Peyer's patch (tissue), 4 donors: ENCODE measurements at regions not wholly inside any gene's neighbourhood (a gene's known extent, or its start where the extent isn't known, plus 50 kb on each side); places are given as distances from the start of the nearest gene placed in this dataset.

Source experiments
- DNase-seq, 3 donors: peaks; one replicate each; pipeline ENCODE4 v3.0.0-alpha.2; 2017 to 2019
- H3K27ac ChIP-seq, 4 donors: fragments of 200-600 bp; sonication (generic); one replicate each; pipeline ENCODE4 v1.5.1; 2016 to 2019
- H3K27me3 ChIP-seq, 2 donors: fragments of 200-600 bp; sonication (generic); one replicate each; pipeline ENCODE4 v1.5.1; 2019
- H3K36me3 ChIP-seq, 3 donors: fragments of 200-600 bp; sonication (generic); one replicate each; pipeline ENCODE4 v1.5.1; 2016 to 2019
- H3K4me1 ChIP-seq, 4 donors: fragments of 200-600 bp; sonication (generic); one replicate each; pipeline ENCODE4 v1.5.1; 2016 to 2019
- H3K4me3 ChIP-seq, 4 donors: fragments of 200-600 bp; sonication (generic); 1 replicate in 3 of 4; 2 replicates in 1 of 4; pipeline ENCODE4 v1.5.1; 2016 to 2019; ENCODE audit warnings: mild to moderate bottlenecking in 1 of 4
- H3K9me3 ChIP-seq, 4 donors: fragments of 200-600 bp; sonication (generic); one replicate each; pipeline ENCODE4 v1.5.1; 2016 to 2019; ENCODE audit warnings: mild to moderate bottlenecking in 1 of 4
- POLR2A ChIP-seq, 2 donors: fragments of 450-650 bp; IDR thresholded peaks; one replicate each; pipeline ENCODE4 v1.5.1; 2017; ENCODE audit warnings: antibody characterized with exemption in 2 of 2, mild to moderate bottlenecking in 2 of 2, moderate library complexity in 2 of 2
- TF ChIP-seq, protein P1 (sequence below), 6 experiments: fragments of 450-650 bp in 4 of 6; fragments of 200-600 bp in 2 of 6; sonication (generic) in 1 of 6; IDR thresholded peaks; one replicate each; pipeline ENCODE4 v1.5.1; 2017 to 2019; ENCODE audit warnings: antibody characterized with exemption in 6 of 6, mild to moderate bottlenecking in 3 of 6, moderate library complexity in 1 of 6

- H3K27me3 ChIP-seq, result no peaks in the 10 kb centered on the region
- no peaks in the 10 kb centered on the region for H3K4me1 ChIP-seq
- DNase-seq, result no peak
- no peaks in the 10 kb centered on the region for H3K36me3 ChIP-seq
- H3K9me3 ChIP-seq, result no peaks in the 10 kb centered on the region
- H3K4me3 ChIP-seq, result no peak overlapping the region
- TF ChIP-seq POLR2A (IDR thresholded peaks at IDR 0.05), result no peak
- TF ChIP-seq, protein P1, sequence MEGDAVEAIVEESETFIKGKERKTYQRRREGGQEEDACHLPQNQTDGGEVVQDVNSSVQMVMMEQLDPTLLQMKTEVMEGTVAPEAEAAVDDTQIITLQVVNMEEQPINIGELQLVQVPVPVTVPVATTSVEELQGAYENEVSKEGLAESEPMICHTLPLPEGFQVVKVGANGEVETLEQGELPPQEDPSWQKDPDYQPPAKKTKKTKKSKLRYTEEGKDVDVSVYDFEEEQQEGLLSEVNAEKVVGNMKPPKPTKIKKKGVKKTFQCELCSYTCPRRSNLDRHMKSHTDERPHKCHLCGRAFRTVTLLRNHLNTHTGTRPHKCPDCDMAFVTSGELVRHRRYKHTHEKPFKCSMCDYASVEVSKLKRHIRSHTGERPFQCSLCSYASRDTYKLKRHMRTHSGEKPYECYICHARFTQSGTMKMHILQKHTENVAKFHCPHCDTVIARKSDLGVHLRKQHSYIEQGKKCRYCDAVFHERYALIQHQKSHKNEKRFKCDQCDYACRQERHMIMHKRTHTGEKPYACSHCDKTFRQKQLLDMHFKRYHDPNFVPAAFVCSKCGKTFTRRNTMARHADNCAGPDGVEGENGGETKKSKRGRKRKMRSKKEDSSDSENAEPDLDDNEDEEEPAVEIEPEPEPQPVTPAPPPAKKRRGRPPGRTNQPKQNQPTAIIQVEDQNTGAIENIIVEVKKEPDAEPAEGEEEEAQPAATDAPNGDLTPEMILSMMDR (IDR thresholded peaks at IDR 0.05), result no peak
- H3K27ac ChIP-seq, result no peak overlapping the region
These were observed 236.9 kb upstream of the IGFBP3 start for GRCh38 chr7:46157931-46158330.

DNA sequence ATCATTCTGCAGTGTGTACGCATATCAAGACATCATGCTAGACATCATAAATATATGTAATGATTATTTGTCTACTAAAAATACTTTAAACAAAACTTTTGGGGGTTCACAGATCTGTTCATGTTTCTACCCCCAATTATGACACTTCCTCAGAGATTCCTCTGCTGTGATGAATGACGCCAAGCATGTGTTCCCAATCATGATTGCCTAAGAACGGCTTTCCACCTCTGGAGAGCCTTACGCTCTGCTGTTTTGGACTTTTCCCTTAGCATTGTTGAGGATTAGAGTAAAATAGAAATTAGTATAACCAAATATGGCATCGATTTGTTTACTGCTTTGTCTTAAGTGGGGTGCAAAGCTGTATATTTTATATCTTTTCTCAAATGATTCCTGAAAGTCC, 236.3 kb upstream of the IGFBP3 start:
- H3K27ac ChIP-seq, result no peak overlapping the region
- H3K4me1 ChIP-seq, result no peaks in the 10 kb centered on the region
- H3K9me3 ChIP-seq, result no peaks in the 10 kb centered on the region
- no peaks in the 10 kb centered on the region for H3K36me3 ChIP-seq
- TF ChIP-seq, protein P1 (IDR thresholded peaks at IDR 0.05), result no peak
- TF ChIP-seq POLR2A (IDR thresholded peaks at IDR 0.05), result no peak
- H3K4me3 ChIP-seq, result no peak overlapping the region
- no peak for DNase-seq
- H3K27me3 ChIP-seq, result no peaks in the 10 kb centered on the region

DNA sequence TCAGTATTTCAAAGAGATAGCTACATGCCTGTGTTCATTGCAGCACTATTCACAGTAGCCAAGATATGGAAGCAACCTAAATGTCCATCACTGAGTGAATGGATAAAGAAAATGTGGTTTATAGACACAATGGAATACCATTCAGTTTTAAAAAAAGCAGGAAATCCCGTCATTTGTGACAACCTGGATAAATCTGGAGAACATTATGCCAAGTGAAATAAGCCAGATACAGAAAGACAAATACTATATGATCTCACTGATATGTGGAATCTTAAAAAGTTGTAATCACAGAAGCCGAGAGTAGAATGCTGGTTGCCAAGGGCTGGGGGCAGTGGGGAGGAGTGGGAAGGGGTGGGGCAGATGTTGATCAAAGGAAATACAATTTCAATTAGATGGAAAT, 235.8 kb upstream of the IGFBP3 start:
- Histone ChIP-seq H3K36me3 (no peaks in the 10 kb centered on the region), H3K4me3 (no peak overlapping the region), H3K9me3 (no peaks in the 10 kb centered on the region), H3K27me3 (no peaks in the 10 kb centered on the region), H3K4me1 (no peaks in the 10 kb centered on the region), H3K27ac (no peak overlapping the region)
- TF ChIP-seq, protein P1 (IDR thresholded peaks at IDR 0.05), result no peak
- no peak for TF ChIP-seq POLR2A (IDR thresholded peaks at IDR 0.05)
- no peak for DNase-seq

- TF ChIP-seq, protein P1 (IDR thresholded peaks at IDR 0.05), result no peak
- TF ChIP-seq POLR2A (IDR thresholded peaks at IDR 0.05), result no peak
- Histone ChIP-seq H3K4me3 (no peak overlapping the region), H3K27ac (no peak overlapping the region), H3K9me3 (no peaks in the 10 kb centered on the region), H3K4me1 (no peaks in the 10 kb centered on the region), H3K36me3 (no peaks in the 10 kb centered on the region), H3K27me3 (no peaks in the 10 kb centered on the region)
- DNase-seq, result no peak
These were observed 235.0 kb upstream of the IGFBP3 start for GRCh38 chr7:46156086-46156485.

- Histone ChIP-seq H3K27me3 (no peaks in the 10 kb centered on the region), H3K9me3 (no peaks in the 10 kb centered on the region), H3K4me1 (no peaks in the 10 kb centered on the region), H3K4me3 (no peak overlapping the region), H3K27ac (peak overlapping the region in 3 of 4 donors; percentile 35 to 83 (median 65)), H3K36me3 (no peaks in the 10 kb centered on the region)
- TF ChIP-seq, protein P1 (IDR thresholded peaks at IDR 0.05), result no peak
- no peak for DNase-seq
These were observed 234.3 kb upstream of the IGFBP3 start for GRCh38 chr7:46155367-46155766.
